Parathyroid adenoma (tissue), 2 donors: ENCODE measurements at regions not wholly inside any gene's neighbourhood (a gene's known extent, or its start where the extent isn't known, plus 50 kb on each side); places are given as distances from the start of the nearest gene placed in this dataset.
"Not testable (repeated sequence)": the region's sequence is repeated elsewhere in the genome, so short reads cannot be mapped to it uniquely, and the experiment has no call there.

Experiments used
- H2AFZ ChIP-seq: fragments of 300-600 bp; sonication (generic); one replicate; pipeline ENCODE4 v1.7.0; 2017; ENCODE audit warnings: antibody characterized with exemption, mild to moderate bottlenecking
- H3K27ac ChIP-seq: fragments of 300-600 bp; sonication (generic); one replicate; pipeline ENCODE4 v1.7.0; 2017
- H3K27me3 ChIP-seq: fragments of 300-600 bp; sonication (generic); one replicate; pipeline ENCODE4 v1.7.0; 2017; ENCODE audit warnings: low read length; ENCODE audit not compliant: control insufficient read depth, insufficient read depth
- H3K36me3 ChIP-seq: fragments of 300-600 bp; sonication (generic); one replicate; pipeline ENCODE4 v1.7.0; 2017; ENCODE audit warnings: low read length; ENCODE audit not compliant: control insufficient read depth, insufficient read depth
- H3K4me1 ChIP-seq: fragments of 300-600 bp; sonication (generic); one replicate; pipeline ENCODE4 v1.7.0; 2017; ENCODE audit warnings: control low read depth
- H3K4me2 ChIP-seq: fragments of 300-600 bp; sonication (generic); one replicate; pipeline ENCODE4 v1.7.0; 2017; ENCODE audit warnings: low read length
- H3K4me3 ChIP-seq: fragments of 300-600 bp; sonication (generic); one replicate; pipeline ENCODE4 v1.7.0; 2017; ENCODE audit warnings: low read depth, low read length
- H3K79me2 ChIP-seq: fragments of 300-600 bp; sonication (generic); one replicate; pipeline ENCODE4 v1.7.0; 2017; ENCODE audit warnings: control low read depth
- H3K9ac ChIP-seq: fragments of 300-600 bp; sonication (generic); one replicate; pipeline ENCODE4 v1.7.0; 2017; ENCODE audit warnings: mild to moderate bottlenecking
- H3K9me3 ChIP-seq: fragments of 300-600 bp; sonication (generic); one replicate; pipeline ENCODE4 v1.7.0; 2017; ENCODE audit warnings: low read length; ENCODE audit not compliant: control insufficient read depth
- TF ChIP-seq, protein P1 (sequence below): fragments of 300-600 bp; sonication (generic); IDR thresholded peaks from one replicate; pipeline ENCODE4 v1.7.0; 2017; ENCODE audit warnings: antibody characterized with exemption, mild to moderate bottlenecking
- donor health status: primary hyperparathyroidism.

DNA sequence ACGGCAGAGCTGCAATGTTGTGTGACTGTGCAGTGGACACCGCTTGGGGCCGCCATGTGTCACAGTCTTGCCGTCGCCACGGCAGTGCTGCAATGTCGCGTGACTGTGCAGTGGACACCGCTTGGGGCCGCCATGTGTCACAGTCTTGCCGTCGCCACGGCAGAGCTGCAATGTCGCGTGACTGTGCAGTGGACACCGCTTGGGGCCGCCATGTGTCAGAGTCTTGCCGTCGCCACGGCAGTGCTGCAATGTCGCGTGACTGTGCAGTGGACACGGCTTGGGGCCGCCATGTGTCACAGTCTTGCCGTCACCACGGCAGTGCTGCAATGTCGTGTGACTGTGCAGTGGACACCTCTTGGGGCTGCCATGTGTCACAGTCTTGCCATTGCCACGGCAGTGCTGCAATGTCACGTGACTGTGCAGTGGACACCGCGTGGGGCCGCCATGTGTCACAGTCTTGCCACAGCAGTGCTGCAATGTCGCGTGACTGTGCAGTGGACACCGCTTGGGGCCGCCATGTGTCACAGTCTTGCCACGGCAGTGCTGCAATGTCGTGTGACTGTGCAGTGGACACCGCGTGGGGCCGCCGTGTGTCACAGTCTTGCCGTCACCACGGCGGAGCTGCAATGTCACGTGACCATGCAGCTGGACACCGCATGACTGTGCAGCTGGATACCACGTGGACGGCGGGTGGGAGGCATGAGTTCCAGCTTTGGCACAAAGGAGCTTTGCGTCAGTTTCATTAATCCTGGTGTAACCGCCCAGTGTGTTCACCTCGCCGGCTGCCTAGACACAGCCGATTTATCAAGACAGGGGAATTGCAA is 182.1 kb upstream of the FOXD4L5 start:
- H2AFZ ChIP-seq, H3K9ac ChIP-seq, H3K9me3 ChIP-seq, H3K4me2 ChIP-seq, H3K36me3 ChIP-seq, H3K27me3 ChIP-seq, H3K4me3 ChIP-seq, H3K79me2 ChIP-seq, H3K4me1 ChIP-seq, H3K27ac ChIP-seq: not testable (repeated sequence)

DNA sequence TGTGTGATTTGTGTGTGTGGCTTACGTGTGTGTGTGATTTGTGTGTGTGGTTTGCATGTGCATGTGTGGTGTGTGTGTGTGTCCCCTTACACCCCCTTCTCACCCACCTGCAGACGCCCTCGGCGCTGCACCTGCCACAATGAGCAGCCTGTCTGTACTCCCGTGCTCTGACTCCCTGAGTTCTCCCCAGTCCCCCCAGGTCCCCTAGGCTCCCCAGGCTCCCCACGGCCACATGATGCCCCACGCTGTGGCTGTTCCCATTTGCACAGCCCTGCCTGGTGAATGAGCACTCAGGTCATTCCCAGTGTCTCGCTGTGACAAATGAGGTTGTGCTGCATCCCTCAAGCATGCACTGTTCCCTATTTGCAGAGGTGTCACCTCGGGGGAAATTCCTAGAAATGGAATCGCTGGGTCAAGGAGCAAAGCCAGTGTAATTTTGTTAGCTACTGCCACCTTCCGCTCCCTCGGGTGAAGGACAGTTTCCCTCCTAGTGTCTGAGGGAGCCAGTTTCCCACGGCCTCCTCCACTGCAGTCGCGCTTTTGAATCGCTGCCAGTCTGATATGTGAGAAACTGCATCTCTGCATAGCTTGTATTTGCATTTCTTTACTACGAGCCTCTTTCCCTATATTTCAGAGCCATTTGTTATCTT is 180.4 kb upstream of the FOXD4L5 start:
- not testable (repeated sequence) for H3K4me3 ChIP-seq, H3K4me2 ChIP-seq, H3K79me2 ChIP-seq, H3K9me3 ChIP-seq, H3K36me3 ChIP-seq, H3K4me1 ChIP-seq, H3K27me3 ChIP-seq, H3K27ac ChIP-seq, H3K9ac ChIP-seq, H2AFZ ChIP-seq

DNA sequence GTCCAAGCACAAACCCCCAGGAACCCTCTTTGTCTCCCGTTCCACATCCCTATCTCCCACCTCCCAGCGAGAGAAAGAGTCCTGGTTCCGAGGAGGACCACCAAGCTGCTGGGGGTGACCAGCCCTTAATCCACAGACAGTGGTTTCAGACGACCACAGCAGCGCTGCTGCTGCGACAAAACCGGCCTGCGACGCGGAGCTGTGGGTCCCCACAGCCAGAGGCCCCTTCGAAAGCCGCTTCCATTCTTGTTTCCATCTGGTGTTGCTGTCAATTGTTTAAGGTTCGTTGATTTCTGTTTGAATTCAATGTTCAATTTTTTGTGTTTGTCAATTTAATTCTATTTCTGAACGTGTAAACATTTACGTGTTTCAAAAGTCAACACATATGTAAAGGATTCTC is 177.5 kb upstream of the FOXD4L5 start:
- not testable (repeated sequence) for H3K27me3 ChIP-seq, H3K36me3 ChIP-seq, H3K4me2 ChIP-seq, H3K27ac ChIP-seq, H3K9ac ChIP-seq, H3K4me3 ChIP-seq, H3K4me1 ChIP-seq, H3K79me2 ChIP-seq, H2AFZ ChIP-seq, H3K9me3 ChIP-seq

DNA sequence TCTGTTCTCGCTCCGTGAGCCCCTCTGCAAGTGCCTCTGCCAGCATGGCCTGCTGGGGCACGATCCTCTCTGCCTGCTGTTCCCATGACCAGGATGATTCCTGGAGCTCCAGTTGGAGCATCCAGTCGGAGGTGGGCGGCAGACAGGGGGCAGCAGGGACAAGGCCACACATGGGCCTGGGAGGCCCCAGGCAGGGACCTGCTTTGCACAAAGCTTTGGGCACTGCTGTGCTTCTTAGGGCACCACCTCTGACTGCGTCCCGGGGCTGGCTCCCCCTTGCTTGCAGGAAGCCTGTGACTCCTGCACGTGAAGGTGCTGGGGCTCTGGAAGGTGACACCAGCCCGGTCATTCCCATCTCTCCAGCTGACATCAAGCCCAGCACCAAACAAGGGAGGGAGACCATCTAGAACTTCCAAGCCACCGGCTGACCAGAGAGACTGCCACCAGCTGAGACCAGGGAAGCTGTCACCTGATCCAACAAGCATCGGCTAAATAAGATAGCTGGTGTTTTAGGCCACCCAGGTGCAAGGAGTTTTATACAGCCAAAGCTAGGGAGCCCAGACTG is 174.8 kb upstream of the FOXD4L5 start:
- no peak overlapping the region for H3K27ac ChIP-seq
- H3K27me3 ChIP-seq: no peaks in the 10 kb centered on the region
- H3K4me1 ChIP-seq: no peaks in the 10 kb centered on the region
- no peak overlapping the region for H3K9ac ChIP-seq
- TF ChIP-seq, protein P1, sequence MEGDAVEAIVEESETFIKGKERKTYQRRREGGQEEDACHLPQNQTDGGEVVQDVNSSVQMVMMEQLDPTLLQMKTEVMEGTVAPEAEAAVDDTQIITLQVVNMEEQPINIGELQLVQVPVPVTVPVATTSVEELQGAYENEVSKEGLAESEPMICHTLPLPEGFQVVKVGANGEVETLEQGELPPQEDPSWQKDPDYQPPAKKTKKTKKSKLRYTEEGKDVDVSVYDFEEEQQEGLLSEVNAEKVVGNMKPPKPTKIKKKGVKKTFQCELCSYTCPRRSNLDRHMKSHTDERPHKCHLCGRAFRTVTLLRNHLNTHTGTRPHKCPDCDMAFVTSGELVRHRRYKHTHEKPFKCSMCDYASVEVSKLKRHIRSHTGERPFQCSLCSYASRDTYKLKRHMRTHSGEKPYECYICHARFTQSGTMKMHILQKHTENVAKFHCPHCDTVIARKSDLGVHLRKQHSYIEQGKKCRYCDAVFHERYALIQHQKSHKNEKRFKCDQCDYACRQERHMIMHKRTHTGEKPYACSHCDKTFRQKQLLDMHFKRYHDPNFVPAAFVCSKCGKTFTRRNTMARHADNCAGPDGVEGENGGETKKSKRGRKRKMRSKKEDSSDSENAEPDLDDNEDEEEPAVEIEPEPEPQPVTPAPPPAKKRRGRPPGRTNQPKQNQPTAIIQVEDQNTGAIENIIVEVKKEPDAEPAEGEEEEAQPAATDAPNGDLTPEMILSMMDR: no peak
- H3K4me3 ChIP-seq: no peak overlapping the region
- no peak overlapping the region for H3K4me2 ChIP-seq
- no peaks in the 10 kb centered on the region for H3K36me3 ChIP-seq
- H3K9me3 ChIP-seq: no peaks in the 10 kb centered on the region
- H3K79me2 ChIP-seq: no peaks in the 10 kb centered on the region
- no peak overlapping the region for H2AFZ ChIP-seq

DNA sequence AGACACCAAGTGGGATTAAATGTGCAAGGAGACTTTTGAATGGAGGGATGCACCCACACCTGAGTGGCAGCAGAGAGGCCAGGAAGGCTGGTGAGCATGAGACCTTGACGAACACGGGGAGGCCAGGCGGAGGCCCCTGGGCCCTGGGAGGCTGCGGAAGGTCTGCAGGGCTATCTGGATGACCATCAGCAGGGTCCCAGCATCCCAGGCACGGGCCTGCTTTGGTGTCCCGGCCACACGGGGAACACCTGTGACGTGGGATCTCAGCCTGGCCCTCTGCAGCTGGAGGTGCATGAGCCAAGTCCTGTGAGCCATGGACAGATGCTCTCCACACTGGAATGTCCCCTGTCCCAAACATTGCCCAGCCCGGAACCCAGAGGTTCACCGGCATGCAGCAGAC is 174.0 kb upstream of the FOXD4L5 start:
- Histone ChIP-seq H3K4me1 (no peaks in the 10 kb centered on the region), H3K9ac (no peak overlapping the region), H3K27me3 (no peaks in the 10 kb centered on the region), H3K9me3 (no peaks in the 10 kb centered on the region), H3K4me2 (no peak overlapping the region), H3K4me3 (no peak overlapping the region), H3K79me2 (no peaks in the 10 kb centered on the region), H3K27ac (no peak overlapping the region), H3K36me3 (no peaks in the 10 kb centered on the region), H2AFZ (no peak overlapping the region)
- TF ChIP-seq, protein P1: no peak

DNA sequence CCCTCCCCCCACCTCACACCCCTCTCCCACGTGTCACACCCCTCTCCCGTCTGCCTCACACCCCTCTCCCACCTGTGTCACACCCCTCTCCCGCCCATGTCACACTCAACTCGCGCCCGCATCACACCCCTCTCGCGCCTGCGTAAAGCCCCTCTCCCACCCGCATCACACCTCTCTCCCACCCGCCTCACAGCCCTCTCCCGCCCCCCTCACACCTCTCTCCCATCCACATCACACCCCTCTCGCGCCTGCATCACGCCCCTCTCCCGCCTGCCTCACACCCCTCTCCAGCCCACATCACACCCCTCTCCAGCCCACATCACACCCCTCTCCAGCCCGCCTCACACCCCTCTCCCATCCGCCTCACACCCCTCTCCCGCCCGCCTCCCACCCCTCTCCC is 173.5 kb upstream of the FOXD4L5 start:
- H3K9me3 ChIP-seq: no peaks in the 10 kb centered on the region
- no peak overlapping the region for H3K27ac ChIP-seq
- TF ChIP-seq, protein P1: no peak
- H3K4me2 ChIP-seq: no peak overlapping the region
- no peaks in the 10 kb centered on the region for H3K27me3 ChIP-seq
- no peaks in the 10 kb centered on the region for H3K4me1 ChIP-seq
- H2AFZ ChIP-seq: no peak overlapping the region
- H3K9ac ChIP-seq: no peak overlapping the region
- H3K36me3 ChIP-seq: no peaks in the 10 kb centered on the region
- H3K4me3 ChIP-seq: no peak overlapping the region
- no peaks in the 10 kb centered on the region for H3K79me2 ChIP-seq

DNA sequence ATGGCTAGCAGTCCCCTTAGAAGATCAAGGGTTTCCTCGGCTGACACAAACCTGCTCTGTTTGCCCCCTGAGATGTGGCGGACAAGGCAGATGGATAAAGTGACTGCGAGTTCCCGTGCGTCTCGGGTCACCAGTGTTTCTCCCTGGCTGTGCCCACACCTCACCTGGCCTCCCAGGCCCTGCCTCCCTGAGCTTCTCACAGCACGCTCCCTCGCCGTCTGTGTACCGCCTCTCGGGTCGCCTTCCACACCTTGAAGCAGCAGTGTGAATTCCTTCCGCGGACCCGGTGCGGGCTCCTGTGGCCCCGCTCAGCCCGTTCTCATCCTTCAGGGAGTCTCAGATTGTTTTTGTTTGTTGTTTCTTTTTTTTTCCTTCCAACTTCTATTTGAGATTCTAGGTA is 172.0 kb upstream of the FOXD4L5 start:
- not testable (repeated sequence) for H3K27ac ChIP-seq, H3K4me2 ChIP-seq, H3K4me1 ChIP-seq, H3K9ac ChIP-seq, H3K9me3 ChIP-seq, H3K27me3 ChIP-seq, H2AFZ ChIP-seq, H3K4me3 ChIP-seq, H3K79me2 ChIP-seq, H3K36me3 ChIP-seq

DNA sequence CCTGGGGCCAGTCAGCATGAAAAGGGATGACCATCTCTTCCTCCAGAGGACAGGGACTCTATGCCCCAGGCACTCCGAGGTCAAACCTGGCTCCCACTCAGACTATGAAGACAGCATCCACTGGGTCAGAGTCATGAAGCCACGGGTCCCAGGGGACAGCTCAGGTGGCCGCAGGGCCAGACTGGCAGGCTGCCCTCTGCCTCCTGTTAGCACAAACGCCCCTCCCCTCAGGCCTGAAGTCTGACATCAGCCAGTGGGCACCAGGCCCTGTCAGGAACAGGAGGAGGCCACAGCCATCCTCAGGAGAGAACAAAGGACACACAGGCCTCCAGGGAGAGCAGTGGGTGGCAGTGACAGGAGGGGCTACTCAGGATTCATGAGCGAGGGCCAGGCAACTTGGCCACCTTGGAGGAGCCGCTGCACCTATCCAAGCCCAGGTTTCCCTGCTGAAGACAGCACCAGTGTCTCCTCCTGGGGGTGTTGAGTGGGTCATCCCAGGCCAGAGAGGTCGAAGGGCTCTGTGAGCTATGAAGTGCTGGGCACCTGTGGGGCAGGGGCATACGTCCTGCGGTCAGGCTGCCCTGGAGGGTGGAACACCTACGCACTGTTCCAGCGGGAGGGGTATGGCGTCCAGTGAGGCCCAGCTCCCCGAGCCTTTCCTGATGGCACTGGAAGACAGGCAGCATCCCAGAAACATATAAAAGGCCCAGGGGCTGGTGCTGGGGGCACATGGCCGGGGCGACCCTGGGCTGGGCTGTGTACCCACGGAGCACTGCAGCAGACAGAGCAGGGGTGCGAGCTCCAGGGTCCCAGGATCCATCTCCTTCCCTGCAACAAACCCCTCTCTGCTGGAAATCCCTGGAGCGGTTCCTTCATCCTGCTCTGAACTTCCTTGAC is 171.0 kb upstream of the FOXD4L5 start:
- H3K27me3 ChIP-seq, H3K9ac ChIP-seq: not testable (repeated sequence)

More for the DNA sequence above, 171.0 kb upstream of the FOXD4L5 start:
- H2AFZ ChIP-seq, H3K4me1 ChIP-seq, H3K27ac ChIP-seq, H3K79me2 ChIP-seq, H3K4me3 ChIP-seq, H3K4me2 ChIP-seq, H3K36me3 ChIP-seq, H3K9me3 ChIP-seq: not testable (repeated sequence)
